Stimulated activated CD4-positive, alpha-beta T cell treated with anti-CD3 and anti-CD28 coated beads, TNF-alpha, amount 100 ng/mL, for 4 hours (primary cell): ENCODE measurements at regions not wholly inside any gene's neighbourhood (a gene's known extent, or its start where the extent isn't known, plus 50 kb on each side); places are given as distances from the start of the nearest gene placed in this dataset.

Experiments
- DNase-seq, 3 experiments: peaks; one replicate each; pipeline ENCODE4 v3.0.0-alpha.2; 2020; ENCODE audit warnings: low read depth in 3 of 3

DNA sequence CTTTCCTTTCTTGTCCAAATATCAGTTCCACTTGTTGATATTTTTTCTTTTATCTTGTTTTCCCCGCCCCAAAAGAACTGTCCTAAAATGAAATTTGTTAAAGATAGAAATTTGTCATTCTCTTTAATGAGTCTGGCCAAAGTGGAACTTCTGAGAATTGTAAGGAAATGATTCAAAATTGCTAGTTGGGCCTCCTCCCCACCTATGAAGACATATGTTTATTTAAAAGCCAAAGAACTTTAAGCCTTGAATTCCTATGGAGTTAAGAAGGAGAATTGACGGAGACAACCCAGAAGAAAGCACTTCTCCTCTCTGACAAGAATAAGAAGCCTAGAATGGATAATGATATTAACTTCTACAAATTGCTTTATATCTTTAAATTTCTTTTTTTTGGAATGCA lies 59.1 kb upstream of the ALDH1A1 start:
- DNase-seq, result no peak

GRCh38 chr9:73011181-73011750 lies 58.4 kb upstream of the ALDH1A1 start:
- no peak for DNase-seq

- DNase-seq, result no peak
Observed at GRCh38 chr9:73009649-73010288, 56.9 kb upstream of the ALDH1A1 start.

- no peak for DNase-seq
Observed at GRCh38 chr9:73007966-73008672, 55.3 kb upstream of the ALDH1A1 start.

DNA sequence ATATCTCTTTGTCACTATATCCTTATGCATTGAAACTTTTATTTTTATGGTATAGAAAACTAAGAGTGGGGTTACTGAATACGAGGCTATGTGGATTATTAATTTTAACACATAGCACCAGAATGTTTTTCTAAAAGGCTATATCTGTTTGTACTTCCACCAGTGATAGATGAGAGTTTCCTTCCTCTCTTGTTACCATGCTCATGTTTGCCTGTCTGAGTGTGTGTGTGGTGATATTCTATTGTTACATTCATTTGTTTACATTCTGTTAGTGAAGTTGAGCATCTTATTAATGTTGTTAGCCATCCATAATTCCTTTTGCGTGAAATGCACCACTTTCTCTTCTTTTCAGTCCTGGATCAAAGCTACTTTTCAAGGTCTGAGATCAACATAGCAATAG lies 54.1 kb upstream of the ALDH1A1 start:
- DNase-seq, result no peak
